ENCODE measurements at regions not wholly inside any gene's neighbourhood (a gene's known extent, or its start where the extent isn't known, plus 50 kb on each side); places are given as distances from the start of the nearest gene placed in this dataset.

GRCh38 chr9:115207003-115207836, 89.3 kb upstream of the TNC start:
- H2AFZ ChIP-seq (ENCODE audit: control insufficient read depth, low read length): peak overlapping the region; percentile 34
- TF ChIP-seq, protein P1, sequence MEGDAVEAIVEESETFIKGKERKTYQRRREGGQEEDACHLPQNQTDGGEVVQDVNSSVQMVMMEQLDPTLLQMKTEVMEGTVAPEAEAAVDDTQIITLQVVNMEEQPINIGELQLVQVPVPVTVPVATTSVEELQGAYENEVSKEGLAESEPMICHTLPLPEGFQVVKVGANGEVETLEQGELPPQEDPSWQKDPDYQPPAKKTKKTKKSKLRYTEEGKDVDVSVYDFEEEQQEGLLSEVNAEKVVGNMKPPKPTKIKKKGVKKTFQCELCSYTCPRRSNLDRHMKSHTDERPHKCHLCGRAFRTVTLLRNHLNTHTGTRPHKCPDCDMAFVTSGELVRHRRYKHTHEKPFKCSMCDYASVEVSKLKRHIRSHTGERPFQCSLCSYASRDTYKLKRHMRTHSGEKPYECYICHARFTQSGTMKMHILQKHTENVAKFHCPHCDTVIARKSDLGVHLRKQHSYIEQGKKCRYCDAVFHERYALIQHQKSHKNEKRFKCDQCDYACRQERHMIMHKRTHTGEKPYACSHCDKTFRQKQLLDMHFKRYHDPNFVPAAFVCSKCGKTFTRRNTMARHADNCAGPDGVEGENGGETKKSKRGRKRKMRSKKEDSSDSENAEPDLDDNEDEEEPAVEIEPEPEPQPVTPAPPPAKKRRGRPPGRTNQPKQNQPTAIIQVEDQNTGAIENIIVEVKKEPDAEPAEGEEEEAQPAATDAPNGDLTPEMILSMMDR (optimal IDR thresholded peaks at IDR 0.05 in 1 of 3, IDR thresholded peaks at IDR 0.05 in 1 of 3, conservative IDR thresholded peaks at IDR 0.05 in 1 of 3; ENCODE audit: extremely low read depth in 1 of 3, insufficient read depth in 2 of 3, low read length in 3 of 3): no peak
- TF ChIP-seq EZH2 (IDR thresholded peaks at IDR 0.05; ENCODE audit: low read length): no peak
- no peak overlapping the region for H3K4me3 ChIP-seq (ENCODE audit: control insufficient read depth in 2 of 3, extremely low read depth in 1 of 3, insufficient read depth in 2 of 3, low read depth in 1 of 3, low read length in 3 of 3)
- H3K9me1 ChIP-seq (ENCODE audit: control insufficient read depth, extremely low read depth, insufficient read depth, low read length): no peaks in the 10 kb centered on the region
- peaks cover 65% of the 10 kb centered on the region for H3K4me1 ChIP-seq (ENCODE audit: control insufficient read depth, extremely low read depth, insufficient read depth, low read length)
- peak; percentile 77 for FAIRE-seq
- H3K27me3 ChIP-seq (ENCODE audit: control insufficient read depth, extremely low read depth, insufficient read depth, low read length): no peaks in the 10 kb centered on the region
- no peaks in the 10 kb centered on the region for H3K79me2 ChIP-seq (ENCODE audit: control insufficient read depth, insufficient read depth, low read length)
- H3K36me3 ChIP-seq (ENCODE audit: control insufficient read depth in 2 of 2, extremely low read depth in 1 of 2, insufficient read depth in 2 of 2, low read length in 2 of 2): no peaks in the 10 kb centered on the region
- H3K9me3 ChIP-seq (ENCODE audit: control insufficient read depth, low read depth, low read length): no peaks in the 10 kb centered on the region
- peak overlapping the region; percentile 48 for H3K27ac ChIP-seq (ENCODE audit: control insufficient read depth, insufficient read depth, low read length)
- peak overlapping the region; percentile 22 for H3K4me2 ChIP-seq (ENCODE audit: control insufficient read depth, extremely low read depth, insufficient read depth, low read depth, low read length)
- dilution Hi-C loops (cut with MboI; ENCODE audit: extremely low pct_ligation_motif_present, low sequenced_read_pairs): no loop called here
- peak overlapping the region; percentile 4 for H3K9ac ChIP-seq (ENCODE audit: control insufficient read depth, extremely low read depth, insufficient read depth, low read length)
- H4K20me1 ChIP-seq (ENCODE audit: control insufficient read depth, extremely low read depth, insufficient read depth, low read length): no peaks in the 10 kb centered on the region
- DNase-seq (ENCODE audit: low read depth, low spot score): no peak

DNA sequence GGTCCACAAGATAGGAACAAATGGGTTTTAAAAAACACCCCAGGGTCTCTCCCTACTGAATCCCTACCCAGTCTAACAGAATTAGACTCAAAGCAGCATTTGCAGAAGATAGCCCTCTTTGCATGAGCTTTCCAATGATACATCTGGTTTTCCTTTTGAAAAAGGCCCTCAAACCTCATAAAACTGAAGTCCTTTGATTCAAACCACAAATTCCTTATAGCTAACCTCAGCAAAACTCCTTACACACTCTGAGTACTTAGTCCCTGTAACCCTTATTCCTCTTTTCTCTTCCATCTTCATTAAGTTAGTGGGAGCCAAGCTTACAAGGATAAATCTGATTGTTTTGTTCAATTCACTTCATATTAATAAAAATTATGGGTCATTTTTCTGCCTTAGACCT, 90.5 kb upstream of the TNC start:
- no peaks in the 10 kb centered on the region for H4K20me1 ChIP-seq (ENCODE audit: control insufficient read depth, extremely low read depth, insufficient read depth, low read length)
- no peak overlapping the region for H3K4me2 ChIP-seq (ENCODE audit: control insufficient read depth, extremely low read depth, insufficient read depth, low read depth, low read length)
- no peak overlapping the region for H3K9ac ChIP-seq (ENCODE audit: control insufficient read depth, extremely low read depth, insufficient read depth, low read length)
- H3K79me2 ChIP-seq (ENCODE audit: control insufficient read depth, insufficient read depth, low read length): no peaks in the 10 kb centered on the region
- DNase-seq (ENCODE audit: low read depth, low spot score): no peak
- peak; percentile 23 for FAIRE-seq
- no peaks in the 10 kb centered on the region for H3K9me3 ChIP-seq (ENCODE audit: control insufficient read depth, low read depth, low read length)
- H3K27ac ChIP-seq (ENCODE audit: control insufficient read depth, insufficient read depth, low read length): no peak overlapping the region
- no peak overlapping the region for H2AFZ ChIP-seq (ENCODE audit: control insufficient read depth, low read length)
- no peaks in the 10 kb centered on the region for H3K36me3 ChIP-seq (ENCODE audit: control insufficient read depth in 2 of 2, extremely low read depth in 1 of 2, insufficient read depth in 2 of 2, low read length in 2 of 2)
- H3K27me3 ChIP-seq (ENCODE audit: control insufficient read depth, extremely low read depth, insufficient read depth, low read length): no peaks in the 10 kb centered on the region
- dilution Hi-C loops (cut with MboI; ENCODE audit: extremely low pct_ligation_motif_present, low sequenced_read_pairs): no loop called here
- H3K4me1 ChIP-seq (ENCODE audit: control insufficient read depth, extremely low read depth, insufficient read depth, low read length): peaks cover 61% of the 10 kb centered on the region
- no peak overlapping the region for H3K4me3 ChIP-seq (ENCODE audit: control insufficient read depth in 2 of 3, extremely low read depth in 1 of 3, insufficient read depth in 2 of 3, low read depth in 1 of 3, low read length in 3 of 3)
- H3K9me1 ChIP-seq (ENCODE audit: control insufficient read depth, extremely low read depth, insufficient read depth, low read length): no peaks in the 10 kb centered on the region
- no peak for TF ChIP-seq EZH2 (IDR thresholded peaks at IDR 0.05; ENCODE audit: low read length)
- TF ChIP-seq, protein P1 (optimal IDR thresholded peaks at IDR 0.05 in 1 of 3, IDR thresholded peaks at IDR 0.05 in 1 of 3, conservative IDR thresholded peaks at IDR 0.05 in 1 of 3; ENCODE audit: extremely low read depth in 1 of 3, insufficient read depth in 2 of 3, low read length in 3 of 3): no peak
